Endodermal cell (in vitro differentiated cells): ENCODE measurements at regions not wholly inside any gene's neighbourhood (a gene's known extent, or its start where the extent isn't known, plus 50 kb on each side); places are given as distances from the start of the nearest gene placed in this dataset.

Experiments
- DNase-seq: peaks from one replicate; pipeline ENCODE4 v3.0.0-alpha.2; 2017
- H3K27ac ChIP-seq: 2 replicates; pipeline ENCODE4 v1.5.1; 2013; ENCODE audit warnings: mild to moderate bottlenecking, low read depth, low read length, moderate library complexity
- H3K27me3 ChIP-seq: 2 replicates; pipeline ENCODE4 v1.6.1; 2013; ENCODE audit warnings: mild to moderate bottlenecking, low read length, moderate library complexity; ENCODE audit not compliant: insufficient read depth, control insufficient read depth, poor library complexity, severe bottlenecking
- H3K36me3 ChIP-seq: 2 replicates; pipeline ENCODE4 v1.7.0; 2013; ENCODE audit warnings: mild to moderate bottlenecking, low read length, moderate library complexity; ENCODE audit not compliant: control insufficient read depth, insufficient read depth
- H3K4me1 ChIP-seq: one replicate; pipeline ENCODE4 v1.7.0; 2013; ENCODE audit warnings: low read length; ENCODE audit not compliant: control insufficient read depth, insufficient read depth
- H3K4me3 ChIP-seq: 2 replicates; pipeline ENCODE4 v1.5.1; 2013; ENCODE audit warnings: mild to moderate bottlenecking, low read length, moderate library complexity
- H3K9ac ChIP-seq: 2 replicates; pipeline ENCODE4 v1.6.1; 2013; ENCODE audit warnings: mild to moderate bottlenecking, low read length, moderate library complexity; ENCODE audit not compliant: poor library complexity, severe bottlenecking; ENCODE audit errors: extremely low read depth
- H3K9me3 ChIP-seq: 2 replicates; pipeline ENCODE4 v1.6.1; 2013; ENCODE audit warnings: mild to moderate bottlenecking, low read length, moderate library complexity; ENCODE audit not compliant: control insufficient read depth
- H3K27ac Mint-ChIP-seq: 2 replicates; pipeline ENCODE4 v1.8.0; 2020; ENCODE audit warnings: mixed read lengths
- H3K27me3 Mint-ChIP-seq: 2 replicates; pipeline ENCODE4 v1.8.0; 2021; ENCODE audit warnings: mild to moderate bottlenecking, mixed read lengths; ENCODE audit not compliant: insufficient read depth
- H3K36me3 Mint-ChIP-seq: 2 replicates; pipeline ENCODE4 v1.8.0; 2020; ENCODE audit warnings: low read depth, mixed read lengths
- H3K4me1 Mint-ChIP-seq: 2 replicates; pipeline ENCODE4 v1.8.0; 2020; ENCODE audit warnings: mixed read lengths
- H3K4me3 Mint-ChIP-seq: 2 replicates; pipeline ENCODE4 v1.8.0; 2020; ENCODE audit warnings: mild to moderate bottlenecking, moderate library complexity, mixed read lengths
- H3K9me3 Mint-ChIP-seq: 2 replicates; pipeline ENCODE4 v1.8.0; 2020; ENCODE audit warnings: mild to moderate bottlenecking, mixed read lengths
- WGBS, 2 experiments: methylation state at CpG; one replicate each; pipeline versions ENCODE4 v1.1.5 to v1.1.7; 2013; ENCODE audit warnings: missing lambda C conversion rate in 2 of 2, mixed read lengths in 1 of 2; ENCODE audit not compliant: insufficient coverage in 1 of 2, insufficient read length in 1 of 2; 5-methylcytosine and 5-hydroxymethylcytosine counted together
- TF ChIP-seq, protein P1 (sequence below): fragments of 200-600 bp; sonication (generic); conservative IDR thresholded peaks from 2 replicates; pipeline ENCODE4 v1.5.0; 2021; ENCODE audit warnings: antibody characterized with exemption, mild to moderate bottlenecking

DNA sequence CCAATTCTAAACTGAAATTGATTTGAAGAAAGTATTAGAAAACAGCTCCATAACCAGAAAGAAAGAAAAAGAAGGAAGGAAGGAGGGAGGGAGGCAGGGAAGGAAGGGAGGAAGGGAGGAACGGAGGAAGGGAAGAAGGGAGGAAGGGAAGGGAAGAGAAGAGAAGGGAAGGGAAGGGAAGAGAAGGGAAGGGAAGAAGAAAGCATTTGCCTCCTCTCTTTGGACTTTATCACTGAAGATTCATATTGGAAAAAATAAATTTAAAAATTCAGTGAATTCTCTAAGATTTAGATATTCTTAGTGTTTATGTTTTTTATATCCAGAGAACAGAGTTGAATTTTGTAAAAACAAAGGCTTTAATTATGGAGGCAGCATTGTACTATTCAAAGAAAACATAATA lies 68.5 kb upstream of the NXT1 start:
- Mint-ChIP-seq H3K36me3 (no peaks in the 10 kb centered on the region), H3K4me1 (peaks cover under 1% of the 10 kb centered on the region), H3K27me3 (peaks cover 8% of the 10 kb centered on the region), H3K27ac (no peak overlapping the region), H3K4me3 (no peak overlapping the region), H3K9me3 (no peaks in the 10 kb centered on the region)
- Histone ChIP-seq H3K36me3 (no peaks in the 10 kb centered on the region), H3K4me1 (no peaks in the 10 kb centered on the region), H3K4me3 (no peak overlapping the region), H3K9ac (no peak overlapping the region), H3K9me3 (no peaks in the 10 kb centered on the region), H3K27me3 (no peaks in the 10 kb centered on the region), H3K27ac (no peak overlapping the region)
- TF ChIP-seq, protein P1, sequence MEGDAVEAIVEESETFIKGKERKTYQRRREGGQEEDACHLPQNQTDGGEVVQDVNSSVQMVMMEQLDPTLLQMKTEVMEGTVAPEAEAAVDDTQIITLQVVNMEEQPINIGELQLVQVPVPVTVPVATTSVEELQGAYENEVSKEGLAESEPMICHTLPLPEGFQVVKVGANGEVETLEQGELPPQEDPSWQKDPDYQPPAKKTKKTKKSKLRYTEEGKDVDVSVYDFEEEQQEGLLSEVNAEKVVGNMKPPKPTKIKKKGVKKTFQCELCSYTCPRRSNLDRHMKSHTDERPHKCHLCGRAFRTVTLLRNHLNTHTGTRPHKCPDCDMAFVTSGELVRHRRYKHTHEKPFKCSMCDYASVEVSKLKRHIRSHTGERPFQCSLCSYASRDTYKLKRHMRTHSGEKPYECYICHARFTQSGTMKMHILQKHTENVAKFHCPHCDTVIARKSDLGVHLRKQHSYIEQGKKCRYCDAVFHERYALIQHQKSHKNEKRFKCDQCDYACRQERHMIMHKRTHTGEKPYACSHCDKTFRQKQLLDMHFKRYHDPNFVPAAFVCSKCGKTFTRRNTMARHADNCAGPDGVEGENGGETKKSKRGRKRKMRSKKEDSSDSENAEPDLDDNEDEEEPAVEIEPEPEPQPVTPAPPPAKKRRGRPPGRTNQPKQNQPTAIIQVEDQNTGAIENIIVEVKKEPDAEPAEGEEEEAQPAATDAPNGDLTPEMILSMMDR, result no peak
- WGBS, 2 experiments, result 86% methylated on average over 1 of the region's 1 CpG
- no peak for DNase-seq

DNA sequence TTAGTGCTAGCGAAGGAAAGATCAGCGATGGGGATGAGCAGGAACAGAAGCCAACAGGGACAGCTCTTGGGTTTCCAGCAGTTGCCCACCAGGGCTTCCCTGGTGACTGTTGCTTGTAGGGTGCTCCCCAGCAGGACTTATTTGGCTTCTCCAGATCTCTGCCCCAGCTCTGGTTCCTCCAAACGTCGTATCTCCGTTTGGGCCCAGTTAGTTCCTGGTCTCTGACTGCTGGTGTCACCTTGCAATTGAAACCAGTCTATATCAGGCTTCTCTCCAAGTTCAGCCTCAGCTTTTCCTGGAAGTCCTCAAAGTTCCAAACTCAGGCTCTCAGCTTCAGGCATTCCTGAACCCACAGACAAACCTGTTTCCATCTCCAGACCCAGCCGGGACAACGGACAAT lies 70.8 kb upstream of the NXT1 start:
- H3K27ac ChIP-seq, result no peak overlapping the region
- H3K4me1 Mint-ChIP-seq, result no peaks in the 10 kb centered on the region

DNA sequence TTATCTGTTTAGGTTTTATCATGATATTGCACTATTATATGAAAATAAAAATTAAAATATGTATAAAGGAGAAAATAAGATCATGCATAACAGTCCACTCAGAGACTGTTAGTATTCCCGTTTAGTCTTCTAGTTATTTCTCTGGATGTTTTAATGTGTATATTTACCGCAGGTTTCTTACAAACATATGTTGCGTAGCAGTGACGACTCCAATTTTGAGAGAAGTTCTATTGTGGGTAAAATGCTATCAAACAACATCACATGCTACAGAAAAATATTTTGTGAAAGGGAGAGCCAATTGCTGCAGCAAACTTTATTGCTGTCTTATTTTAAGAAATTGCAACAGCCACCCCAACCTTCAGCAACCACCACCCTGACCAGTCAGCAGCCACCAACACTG lies 72.4 kb upstream of the NXT1 start:
- Mint-ChIP-seq H3K4me1 (no peaks in the 10 kb centered on the region), H3K4me3 (no peak overlapping the region), H3K9me3 (no peaks in the 10 kb centered on the region), H3K27me3 (no peaks in the 10 kb centered on the region), H3K36me3 (no peaks in the 10 kb centered on the region), H3K27ac (no peak overlapping the region)
- Histone ChIP-seq H3K27ac (no peak overlapping the region), H3K4me1 (no peaks in the 10 kb centered on the region), H3K36me3 (no peaks in the 10 kb centered on the region), H3K27me3 (no peaks in the 10 kb centered on the region), H3K4me3 (no peak overlapping the region), H3K9me3 (no peaks in the 10 kb centered on the region), H3K9ac (no peak overlapping the region)
- TF ChIP-seq, protein P1, result no peak
- 96% methylated on average over 3 of the region's 4 CpGs; no CpG with 5 or more reads in 1 of the 2 experiments for WGBS, 2 experiments
- DNase-seq, result no peak

More for the DNA sequence above, 70.8 kb upstream of the NXT1 start:
- Mint-ChIP-seq H3K27ac (no peak overlapping the region), H3K36me3 (no peaks in the 10 kb centered on the region), H3K27me3 (no peaks in the 10 kb centered on the region), H3K4me3 (no peak overlapping the region), H3K9me3 (no peaks in the 10 kb centered on the region)
- TF ChIP-seq, protein P1, result no peak
- Histone ChIP-seq H3K9me3 (no peaks in the 10 kb centered on the region), H3K4me1 (no peaks in the 10 kb centered on the region), H3K4me3 (no peak overlapping the region), H3K36me3 (no peaks in the 10 kb centered on the region), H3K27me3 (no peaks in the 10 kb centered on the region), H3K9ac (no peak overlapping the region)
- no peak for DNase-seq
- whole genome bisulfite sequencing, 2 experiments, result 94 to 100% methylated on average over 5 to 7 of the region's 7 CpGs
